ENCODE measurements at regions not wholly inside any gene's neighbourhood (a gene's known extent, or its start where the extent isn't known, plus 50 kb on each side); places are given as distances from the start of the nearest gene placed in this dataset.

GRCh38 chr6:114419175-114419574, 76.4 kb upstream of the HS3ST5 start:
- TF ChIP-seq ATF4 (CRISPR knock-in tag; IDR thresholded peaks at IDR 0.05), result no peak
- TF ChIP-seq CTCF (IDR thresholded peaks at IDR 0.05 in 2 of 3, conservative IDR thresholded peaks at IDR 0.05 in 1 of 3; ENCODE audit: insufficient read depth in 2 of 3, low read depth in 1 of 3, low read length in 3 of 3), result no peak
- no peak for TF ChIP-seq MTA3 (IDR thresholded peaks at IDR 0.05; ENCODE audit: borderline replicate concordance)

Measured in K562 (cell line).